SK-N-SH treated with all-trans-retinoic acid at 6 μM for 48 hours (cell line): ENCODE measurements at regions not wholly inside any gene's neighbourhood (a gene's known extent, or its start where the extent isn't known, plus 50 kb on each side); places are given as distances from the start of the nearest gene placed in this dataset.

ENCODE experiments used
- ARNTL ChIP-seq: fragments of 450-650 bp; formaldehyde crosslinking; IDR thresholded peaks from 2 replicates; pipeline ENCODE4 v1.5.0; 2020; ENCODE audit warnings: low read depth, mild to moderate bottlenecking, moderate library complexity, borderline replicate concordance
- ISL1 ChIP-seq: fragments of 250-450 bp; sonication (Bioruptor Pico); IDR thresholded peaks from 2 replicates; pipeline ENCODE4 v2.1.2; 2022; ENCODE audit warnings: mild to moderate bottlenecking, moderate library complexity
- OSR1 ChIP-seq: fragments of 250-450 bp; sonication (Bioruptor Pico); IDR thresholded peaks from 2 replicates; pipeline ENCODE4 v1.8.0; 2022; ENCODE audit warnings: moderate library complexity, mild to moderate bottlenecking, inconsistent platforms
- SNAI2 ChIP-seq: fragments of 250-450 bp; sonication (Bioruptor Pico); IDR thresholded peaks from 2 replicates; pipeline ENCODE4 v1.5.0; 2020; ENCODE audit warnings: mild to moderate bottlenecking, moderate library complexity
- TCF4 ChIP-seq: fragments of 250-450 bp; sonication (Bioruptor Pico); IDR thresholded peaks from 2 replicates; pipeline ENCODE4 v1.8.0; 2021; ENCODE audit warnings: mild to moderate bottlenecking, moderate library complexity, borderline replicate concordance
- ZNF70 ChIP-seq: fragments of 450-650 bp; formaldehyde crosslinking; IDR thresholded peaks from 2 replicates; pipeline ENCODE4 v1.5.0; 2020; ENCODE audit warnings: mild to moderate bottlenecking, moderate library complexity
- TF ChIP-seq, protein P1 (sequence below): fragments of 250-450 bp; sonication (Bioruptor Pico); IDR thresholded peaks from 2 replicates; pipeline ENCODE4 v1.8.0; 2020; ENCODE audit warnings: mild to moderate bottlenecking, moderate library complexity, borderline replicate concordance
- TF ChIP-seq, protein P2 (sequence below): fragments of 250-450 bp; sonication (Bioruptor Pico); IDR thresholded peaks from 2 replicates; pipeline ENCODE4 v1.5.1; 2021; ENCODE audit warnings: mild to moderate bottlenecking, moderate library complexity

DNA sequence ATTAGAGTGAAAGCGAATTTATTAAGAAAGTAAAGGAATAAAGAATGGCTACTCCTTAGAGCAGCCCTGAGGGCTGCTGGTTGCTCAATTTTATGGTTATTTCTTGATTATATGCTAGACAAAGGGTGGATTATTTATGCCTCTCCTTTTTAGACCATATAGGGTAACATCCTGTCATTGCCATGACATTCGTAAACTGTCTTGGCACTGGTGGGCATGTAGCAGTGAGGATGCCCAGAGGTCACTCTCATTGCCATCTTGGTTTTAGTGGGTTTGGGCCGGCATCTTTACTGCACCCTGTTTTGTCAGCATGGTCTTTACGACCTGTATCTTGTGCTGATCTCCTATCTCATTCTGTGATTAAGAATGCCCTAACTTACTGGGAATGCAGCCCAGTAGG is 58.2 kb downstream of the TANC2 start:
- TF ChIP-seq ARNTL (CRISPR knock-in tag): no peak
- no peak for TF ChIP-seq TCF4 (CRISPR knock-in tag)
- TF ChIP-seq, protein P1, sequence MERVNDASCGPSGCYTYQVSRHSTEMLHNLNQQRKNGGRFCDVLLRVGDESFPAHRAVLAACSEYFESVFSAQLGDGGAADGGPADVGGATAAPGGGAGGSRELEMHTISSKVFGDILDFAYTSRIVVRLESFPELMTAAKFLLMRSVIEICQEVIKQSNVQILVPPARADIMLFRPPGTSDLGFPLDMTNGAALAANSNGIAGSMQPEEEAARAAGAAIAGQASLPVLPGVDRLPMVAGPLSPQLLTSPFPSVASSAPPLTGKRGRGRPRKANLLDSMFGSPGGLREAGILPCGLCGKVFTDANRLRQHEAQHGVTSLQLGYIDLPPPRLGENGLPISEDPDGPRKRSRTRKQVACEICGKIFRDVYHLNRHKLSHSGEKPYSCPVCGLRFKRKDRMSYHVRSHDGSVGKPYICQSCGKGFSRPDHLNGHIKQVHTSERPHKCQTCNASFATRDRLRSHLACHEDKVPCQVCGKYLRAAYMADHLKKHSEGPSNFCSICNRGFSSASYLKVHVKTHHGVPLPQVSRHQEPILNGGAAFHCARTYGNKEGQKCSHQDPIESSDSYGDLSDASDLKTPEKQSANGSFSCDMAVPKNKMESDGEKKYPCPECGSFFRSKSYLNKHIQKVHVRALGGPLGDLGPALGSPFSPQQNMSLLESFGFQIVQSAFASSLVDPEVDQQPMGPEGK (CRISPR knock-in tag): no peak
- TF ChIP-seq OSR1: no peak
- TF ChIP-seq SNAI2 (CRISPR knock-in tag): no peak
- TF ChIP-seq, protein P2, sequence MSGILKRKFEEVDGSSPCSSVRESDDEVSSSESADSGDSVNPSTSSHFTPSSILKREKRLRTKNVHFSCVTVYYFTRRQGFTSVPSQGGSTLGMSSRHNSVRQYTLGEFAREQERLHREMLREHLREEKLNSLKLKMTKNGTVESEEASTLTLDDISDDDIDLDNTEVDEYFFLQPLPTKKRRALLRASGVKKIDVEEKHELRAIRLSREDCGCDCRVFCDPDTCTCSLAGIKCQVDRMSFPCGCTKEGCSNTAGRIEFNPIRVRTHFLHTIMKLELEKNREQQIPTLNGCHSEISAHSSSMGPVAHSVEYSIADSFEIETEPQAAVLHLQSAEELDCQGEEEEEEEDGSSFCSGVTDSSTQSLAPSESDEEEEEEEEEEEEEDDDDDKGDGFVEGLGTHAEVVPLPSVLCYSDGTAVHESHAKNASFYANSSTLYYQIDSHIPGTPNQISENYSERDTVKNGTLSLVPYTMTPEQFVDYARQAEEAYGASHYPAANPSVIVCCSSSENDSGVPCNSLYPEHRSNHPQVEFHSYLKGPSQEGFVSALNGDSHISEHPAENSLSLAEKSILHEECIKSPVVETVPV (CRISPR knock-in tag): no peak
- no peak for TF ChIP-seq ZNF70
- no peak for TF ChIP-seq ISL1
